ENCODE measurements at regions not wholly inside any gene's neighbourhood (a gene's known extent, or its start where the extent isn't known, plus 50 kb on each side); places are given as distances from the start of the nearest gene placed in this dataset.
"Not testable (repeated sequence)": the region's sequence is repeated elsewhere in the genome, so short reads cannot be mapped to it uniquely, and the experiment has no call there.

- no peak for DNase-seq
Measured at GRCh38 chr5:143952809-143953208, 140.8 kb downstream of the HMHB1 start.

GRCh38 chr5:143953851-143954250, 141.9 kb downstream of the HMHB1 start:
- DNase-seq, result no peak

- no peak for DNase-seq
Measured at GRCh38 chr5:143955141-143955540, 143.2 kb downstream of the HMHB1 start.

- DNase-seq, result no peak
Measured at GRCh38 chr5:143957455-143957854, 145.5 kb downstream of the HMHB1 start.

- DNase-seq, result no peak
Measured at GRCh38 chr5:143962201-143962600, 150.2 kb downstream of the HMHB1 start.

- no peak for DNase-seq
Measured at GRCh38 chr5:143964919-143965318, 153.0 kb downstream of the HMHB1 start.

GRCh38 chr5:143966280-143966679, 154.3 kb downstream of the HMHB1 start:
- DNase-seq, result no peak

- peak in 1 of 51 donors; percentile 35 for DNase-seq
Measured at GRCh38 chr5:143968071-143968878, 156.3 kb downstream of the HMHB1 start.

- DNase-seq, result no peak
Measured at GRCh38 chr5:143970159-143970558, 158.2 kb downstream of the HMHB1 start.

GRCh38 chr5:143972068-143972467, 160.1 kb downstream of the HMHB1 start:
- no peak for DNase-seq

- DNase-seq, result no peak
Measured at GRCh38 chr5:143976055-143976454, 164.1 kb downstream of the HMHB1 start.

GRCh38 chr5:143977891-143978461, 166.0 kb downstream of the HMHB1 start:
- no peak for DNase-seq

- DNase-seq, result no peak
Measured at GRCh38 chr5:143979044-143979690, 167.2 kb downstream of the HMHB1 start.

- no peak for DNase-seq
Measured at GRCh38 chr5:143980506-143980905, 168.5 kb downstream of the HMHB1 start.

GRCh38 chr5:143982957-143983356, 171.0 kb downstream of the HMHB1 start:
- not testable (repeated sequence) for DNase-seq

GRCh38 chr5:143985832-143986515, 174.0 kb downstream of the HMHB1 start:
- DNase-seq, result no peak

GRCh38 chr5:143986516-143987212, 174.7 kb downstream of the HMHB1 start:
- DNase-seq, result no peak

GRCh38 chr5:143987264-143987663, 175.3 kb downstream of the HMHB1 start:
- DNase-seq, result no peak

- DNase-seq, result no peak
Measured at GRCh38 chr5:143987751-143988560, 176.0 kb downstream of the HMHB1 start.

GRCh38 chr5:143992496-143992895, 178.0 kb downstream of the YIPF5 start:
- DNase-seq, result no peak

- no peak for DNase-seq
Measured at GRCh38 chr5:144002876-144003275, 167.6 kb downstream of the YIPF5 start.

Data from hypothalamus (tissue), 51 donors.